H9 (cell line): ENCODE measurements at regions not wholly inside any gene's neighbourhood (a gene's known extent, or its start where the extent isn't known, plus 50 kb on each side); places are given as distances from the start of the nearest gene placed in this dataset.

ENCODE experiments used
- DNase-seq: peaks from one replicate; pipeline ENCODE4 v3.0.0-alpha.2; 2017
- H2AFZ ChIP-seq: one replicate; pipeline ENCODE4 v1.6.1; 2013; ENCODE audit warnings: mild to moderate bottlenecking, low read length, control low read depth, moderate library complexity
- H2AK5ac ChIP-seq: 2 replicates; pipeline ENCODE4 v1.6.1; 2013; ENCODE audit warnings: low read length, control low read depth, mixed read lengths; ENCODE audit not compliant: insufficient read length
- H2BK120ac ChIP-seq: one replicate; pipeline ENCODE4 v1.6.1; 2013; ENCODE audit warnings: low read depth, mild to moderate bottlenecking, low read length, control low read depth, inconsistent platforms; ENCODE audit not compliant: poor library complexity, severe bottlenecking
- H2BK12ac ChIP-seq: 2 replicates; pipeline ENCODE4 v1.6.1; 2013; ENCODE audit warnings: low read length, control low read depth, mixed read lengths, low read depth; ENCODE audit not compliant: insufficient read length
- H2BK15ac ChIP-seq: 2 replicates; pipeline ENCODE4 v1.6.1; 2013; ENCODE audit warnings: low read depth, low read length, control low read depth
- H2BK20ac ChIP-seq: one replicate; pipeline ENCODE4 v1.6.1; 2013; ENCODE audit warnings: low read depth, mild to moderate bottlenecking, low read length, control low read depth, inconsistent platforms; ENCODE audit not compliant: poor library complexity, severe bottlenecking
- H2BK5ac ChIP-seq: 2 replicates; pipeline ENCODE4 v1.6.1; 2013; ENCODE audit warnings: low read length, control low read depth, mixed read lengths; ENCODE audit not compliant: insufficient read length
- H3K14ac ChIP-seq: 2 replicates; pipeline ENCODE4 v1.6.1; 2013; ENCODE audit warnings: low read length, control low read depth; ENCODE audit not compliant: insufficient read depth
- H3K18ac ChIP-seq: 2 replicates; pipeline ENCODE4 v1.6.1; 2013; ENCODE audit warnings: low read depth, mild to moderate bottlenecking, mixed read lengths, low read length, control low read depth; ENCODE audit not compliant: insufficient read length
- H3K23ac ChIP-seq: 2 replicates; pipeline ENCODE4 v1.6.1; 2013; ENCODE audit warnings: low read length, control low read depth, mixed read lengths, low read depth; ENCODE audit not compliant: insufficient read length
- H3K23me2 ChIP-seq: 2 replicates; pipeline ENCODE4 v1.6.1; 2013; ENCODE audit warnings: low read depth, mild to moderate bottlenecking, mixed read lengths, low read length, control low read depth; ENCODE audit not compliant: insufficient read length, poor library complexity, severe bottlenecking
- H3K27ac ChIP-seq: 2 replicates; pipeline ENCODE4 v1.5.1; 2013; ENCODE audit warnings: low read length, control low read depth, mixed read lengths, low read depth; ENCODE audit not compliant: insufficient read length
- H3K27me3 ChIP-seq: 2 replicates; pipeline ENCODE4 v1.6.1; 2013; ENCODE audit warnings: low read length, control low read depth, inconsistent platforms; ENCODE audit not compliant: insufficient read depth
- H3K4ac ChIP-seq: 2 replicates; pipeline ENCODE4 v1.6.1; 2013; ENCODE audit warnings: low read depth, mild to moderate bottlenecking, control low read depth, inconsistent platforms, low read length, moderate library complexity
- H3K4me1 ChIP-seq: 2 replicates; pipeline ENCODE4 v1.6.1; 2013; ENCODE audit warnings: low read length, control low read depth, inconsistent platforms; ENCODE audit not compliant: insufficient read depth
- H3K4me2 ChIP-seq: 2 replicates; pipeline ENCODE4 v1.6.1; 2013; ENCODE audit warnings: low read length, control low read depth, mixed read lengths; ENCODE audit not compliant: insufficient read length, insufficient read depth
- H3K56ac ChIP-seq: 2 replicates; pipeline ENCODE4 v1.6.1; 2013; ENCODE audit warnings: low read depth, mild to moderate bottlenecking, mixed read lengths, low read length, control low read depth; ENCODE audit not compliant: insufficient read length
- H3K79me1 ChIP-seq: 2 replicates; pipeline ENCODE4 v1.6.1; 2013; ENCODE audit warnings: low read depth, mild to moderate bottlenecking, moderate library complexity, low read length, control low read depth, inconsistent platforms; ENCODE audit not compliant: insufficient read depth, poor library complexity, severe bottlenecking
- H3K79me2 ChIP-seq: 2 replicates; pipeline ENCODE4 v1.6.1; 2013; ENCODE audit warnings: low read length, control low read depth, inconsistent platforms; ENCODE audit not compliant: insufficient read depth
- H3K9ac ChIP-seq: 2 replicates; pipeline ENCODE4 v1.6.1; 2013; ENCODE audit warnings: low read length, control low read depth, mixed read lengths; ENCODE audit not compliant: insufficient read length; ENCODE audit errors: extremely low read depth
- H3K9me3 ChIP-seq: one replicate; pipeline ENCODE4 v1.6.1; 2013; ENCODE audit warnings: low read depth, low read length, inconsistent platforms; ENCODE audit not compliant: control insufficient read depth
- H3T11ph ChIP-seq: one replicate; pipeline ENCODE4 v1.6.1; 2013; ENCODE audit warnings: mild to moderate bottlenecking, low read length, control low read depth, inconsistent platforms
- H4K20me1 ChIP-seq: one replicate; pipeline ENCODE4 v1.6.1; 2013; ENCODE audit not compliant: control insufficient read depth, insufficient read length, insufficient read depth
- H4K5ac ChIP-seq: 2 replicates; pipeline ENCODE4 v1.6.1; 2013; ENCODE audit warnings: low read depth, mild to moderate bottlenecking, mixed read lengths, low read length, control low read depth; ENCODE audit not compliant: insufficient read length
- H4K8ac ChIP-seq: replicated peaks from 2 replicates; pipeline ENCODE4 v1.6.1; 2013; ENCODE audit warnings: low read length, control low read depth, mixed read lengths, low read depth; ENCODE audit not compliant: insufficient read length
- H4K91ac ChIP-seq: 2 replicates; pipeline ENCODE4 v1.6.1; 2013; ENCODE audit warnings: low read depth, mild to moderate bottlenecking, moderate library complexity, mixed read lengths, low read length, control low read depth; ENCODE audit not compliant: insufficient read length
- H3K27ac Mint-ChIP-seq, 3 experiments: 2 replicates in 2 of 3; 3 replicates in 1 of 3; pipeline ENCODE4 v1.8.0; 2020 to 2021; ENCODE audit warnings: mixed read lengths in 3 of 3, mild to moderate bottlenecking in 1 of 3, moderate library complexity in 1 of 3
- H3K27me3 Mint-ChIP-seq: 2 replicates; pipeline ENCODE4 v1.8.0; 2021; ENCODE audit warnings: low read depth, mild to moderate bottlenecking, moderate library complexity, mixed read lengths
- H3K36me3 Mint-ChIP-seq, 3 experiments: 2 replicates in 2 of 3; 3 replicates in 1 of 3; pipeline ENCODE4 v1.8.0; 2020 to 2021; ENCODE audit warnings: low read depth in 3 of 3, mixed read lengths in 3 of 3; ENCODE audit not compliant: insufficient read depth in 1 of 3
- H3K4me1 Mint-ChIP-seq, 2 experiments: 2 replicates each; pipeline ENCODE4 v1.8.0; 2020; ENCODE audit warnings: mixed read lengths in 2 of 2
- H3K4me3 Mint-ChIP-seq, 2 experiments: 2 replicates in 1 of 2; 3 replicates in 1 of 2; pipeline ENCODE4 v1.8.0; 2020 to 2021; ENCODE audit warnings: mild to moderate bottlenecking in 2 of 2, mixed read lengths in 2 of 2, moderate library complexity in 1 of 2
- H3K9me3 Mint-ChIP-seq, 2 experiments: 2 replicates in 1 of 2; 3 replicates in 1 of 2; pipeline ENCODE4 v1.8.0; 2020; ENCODE audit warnings: mild to moderate bottlenecking in 2 of 2, mixed read lengths in 2 of 2, moderate library complexity in 1 of 2
- WGBS: extraction: QIAGEN DNeasy Blood & Tissue Kit; methylation state at CpG from one replicate; pipeline ENCODE4 v1.1.7; 2013; ENCODE audit warnings: missing lambda C conversion rate, low lambda C conversion rate, mixed read lengths; ENCODE audit not compliant: insufficient read length; ENCODE audit errors: extremely low coverage; 5-methylcytosine and 5-hydroxymethylcytosine counted together
- TF ChIP-seq, protein P1 (sequence below): fragments of 200-600 bp; sonication (generic); conservative IDR thresholded peaks from 3 replicates; pipeline ENCODE4 v1.8.0; 2021; ENCODE audit warnings: antibody characterized with exemption, mild to moderate bottlenecking

DNA sequence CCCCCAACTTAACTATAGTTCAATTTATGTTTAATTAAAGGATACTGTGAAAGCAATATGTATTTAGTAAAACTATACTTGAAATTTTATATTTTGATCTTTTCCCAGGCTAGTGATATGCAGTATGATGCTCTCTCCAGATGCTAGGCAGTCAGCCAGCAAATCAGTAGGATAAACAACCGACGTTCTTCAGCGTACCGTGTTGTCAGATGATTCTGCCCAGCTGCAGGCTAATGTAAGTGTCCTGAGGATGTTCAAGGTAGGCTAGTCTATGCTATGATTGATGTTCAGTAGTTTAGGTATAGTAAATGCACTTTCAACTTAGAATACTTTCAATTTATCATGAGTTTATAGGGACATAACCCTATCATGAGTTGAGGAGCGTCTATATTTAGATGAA is 762.6 kb downstream of the MRPL39 start:
- Histone ChIP-seq H3K4ac (no peak overlapping the region), H3K9me3 (no peaks in the 10 kb centered on the region), H3K18ac (no peak overlapping the region), H3K79me2 (no peaks in the 10 kb centered on the region), H2BK5ac (no peak overlapping the region), H3K27ac (no peak overlapping the region), H2BK120ac (no peak overlapping the region), H3T11ph (no peak overlapping the region), H2AK5ac (no peak overlapping the region), H3K4me2 (no peak overlapping the region), H3K9ac (no peak overlapping the region), H3K79me1 (no peaks in the 10 kb centered on the region), H2BK15ac (no peak overlapping the region), H3K23me2 (no peaks in the 10 kb centered on the region), H3K14ac (no peak overlapping the region), H4K20me1 (no peaks in the 10 kb centered on the region), H4K8ac (no peak overlapping the region), H2BK12ac (no peak overlapping the region), H3K56ac (no peak overlapping the region), H2BK20ac (no peak overlapping the region), H3K27me3 (no peaks in the 10 kb centered on the region), H2AFZ (no peak overlapping the region), H4K91ac (no peak overlapping the region), H4K5ac (no peak overlapping the region), H3K23ac (no peak overlapping the region), H3K4me1 (no peaks in the 10 kb centered on the region)
- TF ChIP-seq, protein P1, sequence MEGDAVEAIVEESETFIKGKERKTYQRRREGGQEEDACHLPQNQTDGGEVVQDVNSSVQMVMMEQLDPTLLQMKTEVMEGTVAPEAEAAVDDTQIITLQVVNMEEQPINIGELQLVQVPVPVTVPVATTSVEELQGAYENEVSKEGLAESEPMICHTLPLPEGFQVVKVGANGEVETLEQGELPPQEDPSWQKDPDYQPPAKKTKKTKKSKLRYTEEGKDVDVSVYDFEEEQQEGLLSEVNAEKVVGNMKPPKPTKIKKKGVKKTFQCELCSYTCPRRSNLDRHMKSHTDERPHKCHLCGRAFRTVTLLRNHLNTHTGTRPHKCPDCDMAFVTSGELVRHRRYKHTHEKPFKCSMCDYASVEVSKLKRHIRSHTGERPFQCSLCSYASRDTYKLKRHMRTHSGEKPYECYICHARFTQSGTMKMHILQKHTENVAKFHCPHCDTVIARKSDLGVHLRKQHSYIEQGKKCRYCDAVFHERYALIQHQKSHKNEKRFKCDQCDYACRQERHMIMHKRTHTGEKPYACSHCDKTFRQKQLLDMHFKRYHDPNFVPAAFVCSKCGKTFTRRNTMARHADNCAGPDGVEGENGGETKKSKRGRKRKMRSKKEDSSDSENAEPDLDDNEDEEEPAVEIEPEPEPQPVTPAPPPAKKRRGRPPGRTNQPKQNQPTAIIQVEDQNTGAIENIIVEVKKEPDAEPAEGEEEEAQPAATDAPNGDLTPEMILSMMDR, result no peak
- no CpG with 5 or more reads among the region's 5 CpGs for WGBS
- Mint-ChIP-seq H3K36me3 (peaks cover 2 to 4% (median 2%) of the 10 kb centered on the region in 3 experiments; a peak in 4 of 7 replicates), H3K27me3 (peaks cover 2% of the 10 kb centered on the region; the same call in 1 of the 2 replicates), H3K4me1 (no peaks in the 10 kb centered on the region), H3K27ac (no peak overlapping the region; a peak in 1 of 7 replicates), H3K4me3 (no peak overlapping the region), H3K9me3 (peaks cover 40 to 64% of the 10 kb centered on the region in 2 experiments)
- DNase-seq, result no peak
